Testis (tissue), 2 donors: ENCODE measurements at regions not wholly inside any gene's neighbourhood (a gene's known extent, or its start where the extent isn't known, plus 50 kb on each side); places are given as distances from the start of the nearest gene placed in this dataset.
"Not testable (repeated sequence)": the region's sequence is repeated elsewhere in the genome, so short reads cannot be mapped to it uniquely, and the experiment has no call there.

Experiments used
- POLR2A ChIP-seq: fragments of 450-650 bp; IDR thresholded peaks from one replicate; pipeline ENCODE4 v1.6.1; 2017; ENCODE audit warnings: antibody characterized with exemption, mild to moderate bottlenecking, moderate library complexity
- TF ChIP-seq, protein P1 (sequence below), 3 experiments: fragments of 450-650 bp in 2 of 3; fragments of 200-600 bp in 1 of 3; sonication (generic) in 1 of 3; IDR thresholded peaks; one replicate each; pipeline ENCODE4 v1.5.1; 2016 to 2019; ENCODE audit warnings: antibody characterized with exemption in 3 of 3, mild to moderate bottlenecking in 2 of 3, moderate library complexity in 1 of 3

DNA sequence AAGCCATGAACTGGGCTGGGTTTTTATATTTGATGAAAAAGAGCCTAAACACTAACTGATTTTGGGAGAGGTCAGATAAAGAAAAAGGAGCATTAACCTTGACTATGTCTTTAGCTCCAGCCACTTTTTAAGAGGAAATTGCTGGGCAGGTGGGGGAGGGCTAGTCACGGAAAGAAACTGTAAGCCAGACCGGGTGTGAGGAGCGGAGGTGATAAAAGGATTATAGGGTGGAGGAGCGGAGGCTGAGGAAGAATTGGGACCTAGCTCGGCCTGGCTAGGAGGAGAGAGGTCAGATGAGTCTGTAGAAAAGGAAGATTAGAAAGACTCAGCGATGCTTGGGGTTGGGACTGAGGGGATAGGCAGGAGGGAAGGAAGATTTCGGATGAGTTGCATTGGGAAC lies 117.5 kb upstream of the INTU start:
- TF ChIP-seq, protein P1, sequence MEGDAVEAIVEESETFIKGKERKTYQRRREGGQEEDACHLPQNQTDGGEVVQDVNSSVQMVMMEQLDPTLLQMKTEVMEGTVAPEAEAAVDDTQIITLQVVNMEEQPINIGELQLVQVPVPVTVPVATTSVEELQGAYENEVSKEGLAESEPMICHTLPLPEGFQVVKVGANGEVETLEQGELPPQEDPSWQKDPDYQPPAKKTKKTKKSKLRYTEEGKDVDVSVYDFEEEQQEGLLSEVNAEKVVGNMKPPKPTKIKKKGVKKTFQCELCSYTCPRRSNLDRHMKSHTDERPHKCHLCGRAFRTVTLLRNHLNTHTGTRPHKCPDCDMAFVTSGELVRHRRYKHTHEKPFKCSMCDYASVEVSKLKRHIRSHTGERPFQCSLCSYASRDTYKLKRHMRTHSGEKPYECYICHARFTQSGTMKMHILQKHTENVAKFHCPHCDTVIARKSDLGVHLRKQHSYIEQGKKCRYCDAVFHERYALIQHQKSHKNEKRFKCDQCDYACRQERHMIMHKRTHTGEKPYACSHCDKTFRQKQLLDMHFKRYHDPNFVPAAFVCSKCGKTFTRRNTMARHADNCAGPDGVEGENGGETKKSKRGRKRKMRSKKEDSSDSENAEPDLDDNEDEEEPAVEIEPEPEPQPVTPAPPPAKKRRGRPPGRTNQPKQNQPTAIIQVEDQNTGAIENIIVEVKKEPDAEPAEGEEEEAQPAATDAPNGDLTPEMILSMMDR (IDR thresholded peaks at IDR 0.05) = not testable (repeated sequence)
- not testable (repeated sequence) for TF ChIP-seq POLR2A
